Ectodermal cell (in vitro differentiated cells): ENCODE measurements at regions not wholly inside any gene's neighbourhood (a gene's known extent, or its start where the extent isn't known, plus 50 kb on each side); places are given as distances from the start of the nearest gene placed in this dataset.

Source experiments
- H3K27ac ChIP-seq: 2 replicates; pipeline ENCODE4 v1.7.0; 2013; ENCODE audit warnings: mild to moderate bottlenecking, low read depth, low read length; ENCODE audit not compliant: insufficient read depth, poor library complexity, severe bottlenecking
- H3K27me3 ChIP-seq: 2 replicates; pipeline ENCODE4 v1.7.0; 2013; ENCODE audit warnings: mild to moderate bottlenecking, low read length; ENCODE audit not compliant: insufficient read depth, control insufficient read depth, poor library complexity, severe bottlenecking
- H3K36me3 ChIP-seq: one replicate; pipeline ENCODE4 v1.7.0; 2013; ENCODE audit warnings: low read length; ENCODE audit not compliant: control insufficient read depth, insufficient read depth
- H3K4me1 ChIP-seq: one replicate; pipeline ENCODE4 v1.7.0; 2013; ENCODE audit warnings: low read length; ENCODE audit not compliant: control insufficient read depth, insufficient read depth
- H3K4me3 ChIP-seq: 2 replicates; pipeline ENCODE4 v1.7.0; 2013; ENCODE audit warnings: low read depth, low read length, control low read depth; ENCODE audit not compliant: insufficient read depth
- H3K9me3 ChIP-seq: 2 replicates; pipeline ENCODE4 v1.7.0; 2013; ENCODE audit warnings: mild to moderate bottlenecking, low read length, moderate library complexity; ENCODE audit not compliant: control insufficient read depth
- WGBS, 2 experiments: methylation state at CpG; one replicate each; pipeline ENCODE4 v1.1.7; 2013; ENCODE audit warnings: missing lambda C conversion rate in 2 of 2; 5-methylcytosine and 5-hydroxymethylcytosine counted together

DNA sequence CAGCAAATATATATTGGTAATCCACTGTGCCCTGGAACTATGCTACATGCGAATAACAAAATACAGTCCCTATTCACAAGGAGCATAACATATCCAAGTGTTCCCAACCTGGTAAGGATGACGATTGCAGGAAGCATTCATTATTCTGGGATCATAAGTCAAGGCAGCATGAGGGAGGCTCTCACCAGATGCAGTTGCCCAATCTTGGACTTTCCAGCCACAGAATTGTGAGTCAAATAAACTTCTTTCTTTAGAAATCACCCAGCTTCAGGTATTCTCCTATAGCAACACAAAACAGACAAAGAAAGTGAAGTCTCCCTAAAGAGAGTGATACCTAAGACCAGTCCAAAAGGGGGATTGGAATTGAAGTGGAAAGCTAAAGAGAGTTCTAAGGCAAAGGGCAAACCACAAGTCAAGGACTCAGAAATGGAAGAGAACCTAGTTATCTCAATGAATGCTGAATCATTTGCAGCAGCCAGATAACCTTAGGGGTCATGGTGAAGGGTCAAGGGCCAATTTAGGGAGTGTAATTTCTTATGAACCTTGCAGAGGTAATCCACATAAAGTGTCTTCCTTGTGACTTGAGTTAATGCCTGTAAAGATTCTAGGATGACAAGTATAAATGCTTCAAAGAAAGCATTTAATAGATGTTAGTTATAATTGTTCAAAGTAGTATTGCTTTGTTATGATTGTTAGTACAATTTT is 103.1 kb upstream of the PCDH7 start:
- 87 to 96% methylated on average over 2 of the region's 2 CpGs for WGBS, 2 experiments
- H3K27ac ChIP-seq: no peak overlapping the region
- H3K4me3 ChIP-seq: no peak overlapping the region
- H3K36me3 ChIP-seq: no peaks in the 10 kb centered on the region
- H3K9me3 ChIP-seq: peaks cover 2% of the 10 kb centered on the region
- H3K27me3 ChIP-seq: no peaks in the 10 kb centered on the region
- no peaks in the 10 kb centered on the region for H3K4me1 ChIP-seq

DNA sequence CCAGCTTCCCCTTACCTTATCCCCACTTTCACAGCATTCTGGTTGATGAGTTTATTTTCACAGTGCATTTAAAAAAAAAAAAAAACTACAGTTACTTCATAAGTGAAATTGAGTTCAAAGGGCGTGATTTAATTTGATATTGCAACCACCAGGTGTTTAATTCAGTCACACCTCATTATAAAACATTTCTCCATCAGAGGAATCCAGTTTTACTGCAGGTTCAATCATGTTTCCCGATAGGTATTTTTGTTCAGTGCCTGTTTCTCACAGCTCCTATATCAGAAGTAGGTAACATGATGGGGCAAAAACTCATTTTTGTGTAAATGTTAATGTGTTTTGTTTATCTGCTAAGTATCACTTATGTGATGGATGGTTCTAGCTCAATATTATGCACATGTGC is 102.3 kb upstream of the PCDH7 start:
- no peaks in the 10 kb centered on the region for H3K4me1 ChIP-seq
- WGBS, 2 experiments: 92 to 95% methylated on average over 2 of the region's 2 CpGs
- H3K27ac ChIP-seq: no peak overlapping the region
- no peaks in the 10 kb centered on the region for H3K27me3 ChIP-seq
- H3K4me3 ChIP-seq: no peak overlapping the region
- H3K9me3 ChIP-seq: peaks cover 2% of the 10 kb centered on the region
- H3K36me3 ChIP-seq: no peaks in the 10 kb centered on the region

DNA sequence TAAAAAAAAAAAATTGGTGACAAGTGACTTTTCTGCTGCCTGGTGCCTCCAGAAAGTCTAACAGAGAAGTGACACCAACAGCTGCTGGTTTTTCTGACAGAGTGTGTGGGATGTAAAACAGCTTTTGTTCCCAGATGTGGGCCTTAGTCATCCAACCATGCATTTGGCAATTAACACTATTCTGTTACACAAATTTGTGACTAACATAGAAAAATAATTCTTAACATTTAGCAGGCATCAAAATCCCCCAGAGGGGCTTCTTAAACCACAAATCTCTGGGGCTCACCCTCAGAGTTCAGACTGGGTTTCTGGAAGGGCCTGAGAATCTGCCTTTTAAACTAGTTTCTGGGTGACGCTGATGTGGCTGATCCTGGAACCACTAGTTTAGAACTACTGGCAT is 100.5 kb upstream of the PCDH7 start:
- Histone ChIP-seq H3K27ac (no peak overlapping the region), H3K36me3 (no peaks in the 10 kb centered on the region), H3K4me3 (no peak overlapping the region), H3K27me3 (no peaks in the 10 kb centered on the region), H3K4me1 (no peaks in the 10 kb centered on the region), H3K9me3 (no peaks in the 10 kb centered on the region)
- 53 to 83% methylated on average over 1 of the region's 1 CpG for WGBS, 2 experiments

DNA sequence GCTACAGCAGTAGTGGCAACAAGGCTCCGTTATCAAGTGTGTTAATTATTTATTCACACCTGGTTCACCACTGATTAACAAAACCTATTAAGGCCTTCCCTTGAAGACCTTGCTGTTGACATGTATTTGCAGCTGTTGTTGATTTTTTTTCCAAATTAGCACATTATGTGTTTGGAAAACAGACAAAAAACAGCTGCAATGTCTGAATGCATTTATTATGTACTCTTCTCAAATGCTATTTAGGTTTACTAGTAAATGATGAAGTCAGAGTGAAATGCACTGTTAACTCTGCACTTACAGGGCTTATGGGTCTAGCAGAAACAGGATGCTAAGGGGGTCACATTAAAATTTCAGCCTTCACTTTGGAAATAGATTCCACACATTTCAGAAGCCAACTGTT is 99.5 kb upstream of the PCDH7 start:
- H3K4me3 ChIP-seq: no peak overlapping the region
- no peaks in the 10 kb centered on the region for H3K27me3 ChIP-seq
- H3K9me3 ChIP-seq: no peaks in the 10 kb centered on the region
- 100% methylated on average over 1 of the region's 1 CpG; no CpG with 5 or more reads in 1 of the 2 experiments for WGBS, 2 experiments
- no peaks in the 10 kb centered on the region for H3K4me1 ChIP-seq
- no peaks in the 10 kb centered on the region for H3K36me3 ChIP-seq
- no peak overlapping the region for H3K27ac ChIP-seq

DNA sequence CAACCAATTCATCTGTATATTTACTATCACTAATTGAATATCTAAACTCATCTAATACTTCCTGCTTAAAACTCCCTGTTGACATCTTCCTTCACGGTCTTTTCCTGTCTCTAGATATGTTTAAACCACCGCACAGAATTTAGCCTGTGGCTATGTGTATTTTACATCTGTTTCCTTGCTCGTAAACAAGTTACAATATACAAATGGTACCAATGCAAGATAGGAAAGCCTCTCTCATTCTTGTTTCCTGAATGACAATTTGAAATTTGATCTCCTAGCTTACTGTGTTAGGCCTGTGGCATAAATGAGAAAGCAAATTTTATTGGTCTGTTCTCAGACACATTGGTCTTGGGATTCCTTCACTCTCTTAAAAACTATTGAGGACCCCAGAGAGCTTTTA is 89.7 kb upstream of the PCDH7 start:
- Histone ChIP-seq H3K27ac (no peak overlapping the region), H3K4me1 (no peaks in the 10 kb centered on the region), H3K27me3 (no peaks in the 10 kb centered on the region), H3K36me3 (no peaks in the 10 kb centered on the region), H3K9me3 (no peaks in the 10 kb centered on the region), H3K4me3 (no peak overlapping the region)
- WGBS, 2 experiments: 90 to 98% methylated on average over 3 of the region's 3 CpGs

DNA sequence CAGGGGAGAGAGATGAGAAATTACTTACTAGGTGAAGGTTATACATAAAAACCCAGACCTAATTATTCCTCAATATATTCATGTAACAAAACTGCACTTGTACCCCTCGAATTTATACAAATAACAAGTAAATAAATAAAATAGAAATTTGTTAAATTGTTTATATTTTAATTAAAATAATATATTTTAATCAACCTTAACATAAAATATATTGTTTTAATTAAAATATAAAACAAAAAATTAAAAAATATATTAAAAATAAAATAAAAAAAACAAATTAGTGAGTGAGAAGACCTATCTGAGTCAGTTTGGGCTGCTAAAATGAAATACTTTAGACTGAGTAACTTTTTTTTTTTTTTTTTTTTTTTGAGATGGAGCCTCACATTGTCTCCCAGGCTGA is 87.4 kb upstream of the PCDH7 start:
- no peak overlapping the region for H3K4me3 ChIP-seq
- no peaks in the 10 kb centered on the region for H3K36me3 ChIP-seq
- no peaks in the 10 kb centered on the region for H3K4me1 ChIP-seq
- no CpG with 5 or more reads among the region's 1 CpG for WGBS, 2 experiments
- H3K9me3 ChIP-seq: no peaks in the 10 kb centered on the region
- no peak overlapping the region for H3K27ac ChIP-seq
- H3K27me3 ChIP-seq: no peaks in the 10 kb centered on the region

DNA sequence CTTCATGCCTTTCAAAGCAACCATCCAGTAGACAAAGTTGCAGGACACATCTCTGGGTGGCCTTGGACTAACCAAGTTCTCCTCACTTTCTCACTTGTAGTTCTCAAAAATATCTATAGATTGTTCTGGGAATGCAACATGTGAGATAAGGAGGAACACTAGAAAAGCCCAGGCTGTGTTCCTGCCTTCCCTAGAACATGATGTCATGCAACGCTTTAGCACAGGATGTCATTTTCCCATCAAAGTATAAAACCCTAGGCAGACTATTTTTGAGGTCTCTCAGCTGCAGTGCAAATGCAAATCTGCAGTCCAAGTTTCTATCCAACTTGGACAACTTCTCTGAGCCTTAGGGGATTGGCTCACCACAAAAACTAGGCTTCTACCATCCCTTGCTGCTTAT is 78.8 kb upstream of the PCDH7 start:
- Histone ChIP-seq H3K27ac (no peak overlapping the region), H3K27me3 (no peaks in the 10 kb centered on the region), H3K9me3 (no peaks in the 10 kb centered on the region), H3K36me3 (no peaks in the 10 kb centered on the region), H3K4me1 (no peaks in the 10 kb centered on the region), H3K4me3 (no peak overlapping the region)
- WGBS, 2 experiments: 96 to 98% methylated on average over 1 of the region's 1 CpG

DNA sequence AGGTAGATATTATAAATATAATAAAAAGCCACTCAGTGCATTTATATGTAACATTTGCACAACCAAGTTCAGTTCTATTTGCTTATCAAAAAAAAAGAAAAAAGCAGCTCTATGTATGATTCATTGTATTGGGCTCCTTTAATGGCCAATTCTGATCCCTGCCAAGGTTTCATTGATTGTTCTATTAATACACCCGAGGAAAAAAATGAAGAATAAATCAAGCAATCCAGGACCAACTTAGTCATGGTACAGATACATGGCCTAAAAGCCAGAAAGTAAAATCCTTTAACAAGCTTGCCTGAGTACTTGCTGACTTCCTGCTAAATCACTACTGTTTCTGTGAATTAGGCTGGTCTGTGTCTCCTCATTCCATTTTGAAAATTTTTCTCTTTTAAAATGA is 77.6 kb upstream of the PCDH7 start:
- Histone ChIP-seq H3K36me3 (no peaks in the 10 kb centered on the region), H3K9me3 (no peaks in the 10 kb centered on the region), H3K4me3 (no peak overlapping the region), H3K4me1 (no peaks in the 10 kb centered on the region), H3K27me3 (no peaks in the 10 kb centered on the region), H3K27ac (no peak overlapping the region)
- WGBS, 2 experiments: 88 to 95% methylated on average over 1 of the region's 1 CpG

DNA sequence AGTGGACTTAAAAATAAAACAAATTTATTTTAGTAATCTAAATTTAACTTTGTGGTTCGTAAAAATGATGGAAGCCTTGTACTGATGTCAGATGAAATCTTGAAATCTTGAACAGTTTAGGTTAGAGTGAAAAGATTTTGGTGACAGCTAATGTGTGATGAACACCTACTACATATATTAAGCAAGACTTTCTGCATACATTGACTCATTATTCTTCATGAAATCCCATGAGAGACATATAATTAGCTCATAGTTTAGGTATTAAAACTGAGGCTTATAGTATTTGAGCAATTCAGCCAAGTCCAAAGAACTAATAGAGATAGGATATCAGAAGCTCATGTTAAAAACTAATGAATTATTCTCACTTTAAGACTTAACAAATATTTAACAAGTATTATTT is 66.9 kb upstream of the PCDH7 start:
- WGBS, 2 experiments: 80% methylated on average over 1 of the region's 1 CpG; no CpG with 5 or more reads in 1 of the 2 experiments
- H3K27ac ChIP-seq: no peak overlapping the region
- H3K4me3 ChIP-seq: no peak overlapping the region
- no peaks in the 10 kb centered on the region for H3K9me3 ChIP-seq
- no peaks in the 10 kb centered on the region for H3K4me1 ChIP-seq
- no peaks in the 10 kb centered on the region for H3K36me3 ChIP-seq
- no peaks in the 10 kb centered on the region for H3K27me3 ChIP-seq

DNA sequence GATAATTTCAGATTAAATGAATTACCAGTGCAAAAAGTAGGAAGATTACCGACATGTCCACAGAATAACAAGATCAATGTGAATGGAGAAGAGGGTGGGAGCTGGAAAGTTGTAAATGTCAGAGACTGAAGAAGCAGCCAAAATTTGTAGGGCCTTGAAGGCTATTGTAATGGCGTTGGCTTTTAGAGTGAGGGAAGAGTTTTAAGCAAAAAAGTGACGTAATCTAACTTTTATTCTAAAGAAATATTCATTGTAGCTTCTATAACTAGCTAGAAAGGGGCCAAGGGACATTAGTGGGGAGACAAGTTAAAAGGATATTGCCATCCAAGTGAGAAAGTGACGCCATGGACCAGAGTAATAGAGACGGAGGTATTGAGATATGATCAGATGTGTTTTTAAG is 63.3 kb upstream of the PCDH7 start:
- Histone ChIP-seq H3K9me3 (no peaks in the 10 kb centered on the region), H3K36me3 (no peaks in the 10 kb centered on the region), H3K27ac (no peak overlapping the region), H3K4me1 (no peaks in the 10 kb centered on the region), H3K27me3 (no peaks in the 10 kb centered on the region), H3K4me3 (no peak overlapping the region)
- 78 to 94% methylated on average over 4 to 5 of the region's 5 CpGs for WGBS, 2 experiments

DNA sequence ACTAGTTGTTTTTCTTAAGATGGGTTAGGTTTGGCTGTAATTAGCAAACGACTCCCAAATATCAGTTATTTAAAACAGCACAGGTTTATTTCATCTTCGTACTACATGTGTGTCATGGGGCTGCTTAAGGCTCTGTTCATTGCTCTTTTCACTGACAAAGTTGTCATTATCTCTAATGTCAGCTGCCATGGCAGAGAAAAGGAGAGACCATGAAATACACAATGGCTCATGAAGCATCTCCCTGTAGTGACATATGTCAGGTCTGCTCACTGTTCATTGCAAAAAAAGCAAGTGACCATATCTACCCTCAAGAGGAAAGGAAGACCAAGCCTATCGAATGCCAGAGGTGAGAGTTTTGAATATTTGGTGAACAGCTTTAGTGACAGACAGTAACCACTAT is 52.2 kb upstream of the PCDH7 start:
- WGBS, 2 experiments: 83 to 91% methylated on average over 2 to 3 of the region's 3 CpGs
- H3K4me3 ChIP-seq: no peak overlapping the region
- no peaks in the 10 kb centered on the region for H3K9me3 ChIP-seq
- no peaks in the 10 kb centered on the region for H3K27me3 ChIP-seq
- H3K27ac ChIP-seq: no peak overlapping the region
- H3K36me3 ChIP-seq: no peaks in the 10 kb centered on the region
- no peaks in the 10 kb centered on the region for H3K4me1 ChIP-seq
